ENCODE measurements at regions not wholly inside any gene's neighbourhood (a gene's known extent, or its start where the extent isn't known, plus 50 kb on each side); places are given as distances from the start of the nearest gene placed in this dataset.

- intact Hi-C loops (cut with DNase I; ENCODE audit: low total_unique reads), result no loop called here
- TF ChIP-seq POLR2A (IDR thresholded peaks at IDR 0.05), result no peak
- no peak for TF ChIP-seq CTCF (IDR thresholded peaks at IDR 0.05)
- no peak for DNase-seq
- no peak overlapping the region for H3K4me3 ChIP-seq
- no peaks in the 10 kb centered on the region for H3K27me3 ChIP-seq
- no peaks in the 10 kb centered on the region for H3K9me3 ChIP-seq
- H3K27ac ChIP-seq, result no peak overlapping the region
- no peaks in the 10 kb centered on the region for H3K36me3 ChIP-seq
- H3K4me1 ChIP-seq, result no peaks in the 10 kb centered on the region
These were observed 402.3 kb upstream of the CHD1 start for GRCh38 chr5:99331061-99331460.

GRCh38 chr5:99320436-99320835 is 391.6 kb upstream of the CHD1 start:
- Histone ChIP-seq H3K27me3 (no peaks in the 10 kb centered on the region), H3K9me3 (no peaks in the 10 kb centered on the region), H3K4me3 (no peak overlapping the region), H3K4me1 (no peaks in the 10 kb centered on the region), H3K36me3 (no peaks in the 10 kb centered on the region), H3K27ac (no peak overlapping the region)
- no peak for DNase-seq
- intact Hi-C loops (cut with DNase I; ENCODE audit: low total_unique reads), result no loop called here
- TF ChIP-seq POLR2A (IDR thresholded peaks at IDR 0.05) (no peak), CTCF (IDR thresholded peaks at IDR 0.05) (no peak)

- Histone ChIP-seq H3K36me3 (no peaks in the 10 kb centered on the region), H3K4me1 (no peaks in the 10 kb centered on the region), H3K27ac (no peak overlapping the region), H3K27me3 (no peaks in the 10 kb centered on the region), H3K4me3 (no peak overlapping the region), H3K9me3 (no peaks in the 10 kb centered on the region)
- no peak for TF ChIP-seq CTCF (IDR thresholded peaks at IDR 0.05)
- intact Hi-C loops (cut with DNase I; ENCODE audit: low total_unique reads), result no loop called here
- no peak for DNase-seq
These were observed 388.3 kb upstream of the CHD1 start for GRCh38 chr5:99317136-99317535.

- no peak overlapping the region for H3K27ac ChIP-seq
These were observed 387.7 kb upstream of the CHD1 start for GRCh38 chr5:99316484-99316883.

More at GRCh38 chr5:99316484-99316883, 387.7 kb upstream of the CHD1 start:
- Histone ChIP-seq H3K4me3 (no peak overlapping the region), H3K36me3 (no peaks in the 10 kb centered on the region), H3K4me1 (no peaks in the 10 kb centered on the region), H3K9me3 (no peaks in the 10 kb centered on the region), H3K27me3 (no peaks in the 10 kb centered on the region)
- intact Hi-C loops (cut with DNase I; ENCODE audit: low total_unique reads), result no loop called here
- TF ChIP-seq CTCF (IDR thresholded peaks at IDR 0.05) (no peak), POLR2A (IDR thresholded peaks at IDR 0.05) (no peak)
- DNase-seq, result no peak
